ENCODE measurements at regions not wholly inside any gene's neighbourhood (a gene's known extent, or its start where the extent isn't known, plus 50 kb on each side); places are given as distances from the start of the nearest gene placed in this dataset.

DNA sequence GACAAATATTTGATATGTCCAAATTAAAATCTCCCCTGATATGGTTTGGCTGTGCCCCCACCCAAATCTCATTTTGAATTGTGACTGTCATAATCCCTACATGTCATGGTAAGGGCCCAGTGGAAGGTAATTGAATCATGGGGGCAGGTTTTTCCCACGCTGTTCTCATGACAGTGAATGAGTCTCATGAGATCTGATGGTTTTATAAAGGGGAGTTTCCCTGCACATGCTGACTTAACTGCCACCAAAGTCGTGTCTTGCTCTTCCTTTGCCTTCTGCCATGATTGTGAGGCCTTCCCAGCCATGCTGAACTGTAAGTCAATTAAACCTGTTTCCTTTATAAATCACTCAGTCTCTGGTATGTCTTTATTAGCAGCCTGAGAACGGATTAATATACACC is 207.0 kb downstream of the BARHL2 start:
- intact Hi-C loops (cut with DNase I; ENCODE audit: low total_unique reads) = no loop called here
- no peaks in the 10 kb centered on the region for H3K27me3 ChIP-seq
- H3K4me1 ChIP-seq = no peaks in the 10 kb centered on the region
- DNase-seq (no peak), ATAC-seq (no peak)
- no peaks in the 10 kb centered on the region for H3K9me3 ChIP-seq
- TF ChIP-seq, protein P1, sequence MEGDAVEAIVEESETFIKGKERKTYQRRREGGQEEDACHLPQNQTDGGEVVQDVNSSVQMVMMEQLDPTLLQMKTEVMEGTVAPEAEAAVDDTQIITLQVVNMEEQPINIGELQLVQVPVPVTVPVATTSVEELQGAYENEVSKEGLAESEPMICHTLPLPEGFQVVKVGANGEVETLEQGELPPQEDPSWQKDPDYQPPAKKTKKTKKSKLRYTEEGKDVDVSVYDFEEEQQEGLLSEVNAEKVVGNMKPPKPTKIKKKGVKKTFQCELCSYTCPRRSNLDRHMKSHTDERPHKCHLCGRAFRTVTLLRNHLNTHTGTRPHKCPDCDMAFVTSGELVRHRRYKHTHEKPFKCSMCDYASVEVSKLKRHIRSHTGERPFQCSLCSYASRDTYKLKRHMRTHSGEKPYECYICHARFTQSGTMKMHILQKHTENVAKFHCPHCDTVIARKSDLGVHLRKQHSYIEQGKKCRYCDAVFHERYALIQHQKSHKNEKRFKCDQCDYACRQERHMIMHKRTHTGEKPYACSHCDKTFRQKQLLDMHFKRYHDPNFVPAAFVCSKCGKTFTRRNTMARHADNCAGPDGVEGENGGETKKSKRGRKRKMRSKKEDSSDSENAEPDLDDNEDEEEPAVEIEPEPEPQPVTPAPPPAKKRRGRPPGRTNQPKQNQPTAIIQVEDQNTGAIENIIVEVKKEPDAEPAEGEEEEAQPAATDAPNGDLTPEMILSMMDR (IDR thresholded peaks at IDR 0.05 in 4 of 5, conservative IDR thresholded peaks at IDR 0.05 in 1 of 5) = no peak
- TF ChIP-seq POLR2A (IDR thresholded peaks at IDR 0.05) = no peak
- in situ Hi-C loops (cut with MboI; ENCODE audit: low sequenced_read_pairs in 4 of 4) = no loop called here
- H3K36me3 ChIP-seq = no peaks in the 10 kb centered on the region
- H3K4me3 ChIP-seq = no peak overlapping the region
- H3K27ac ChIP-seq = no peak overlapping the region

GRCh38 chr1:90509225-90510048 is 207.7 kb downstream of the BARHL2 start:
- no peaks in the 10 kb centered on the region for H3K36me3 ChIP-seq
- no peaks in the 10 kb centered on the region for H3K27me3 ChIP-seq
- TF ChIP-seq, protein P1 (IDR thresholded peaks at IDR 0.05 in 4 of 5, conservative IDR thresholded peaks at IDR 0.05 in 1 of 5) = no peak
- no peak for TF ChIP-seq POLR2A (IDR thresholded peaks at IDR 0.05)
- in situ Hi-C loops (cut with MboI; ENCODE audit: low sequenced_read_pairs in 4 of 4) (no loop called here), intact Hi-C loops (cut with DNase I; ENCODE audit: low total_unique reads) (no loop called here)
- ATAC-seq (no peak), DNase-seq (no peak)
- no peaks in the 10 kb centered on the region for H3K9me3 ChIP-seq
- H3K4me3 ChIP-seq = no peak overlapping the region
- no peaks in the 10 kb centered on the region for H3K4me1 ChIP-seq
- H3K27ac ChIP-seq = no peak overlapping the region

GRCh38 chr1:90508376-90509167 is 208.5 kb downstream of the BARHL2 start:
- TF ChIP-seq, protein P1 (IDR thresholded peaks at IDR 0.05 in 4 of 5, conservative IDR thresholded peaks at IDR 0.05 in 1 of 5) = no peak
- in situ Hi-C loops (cut with MboI; ENCODE audit: low sequenced_read_pairs in 4 of 4) = no loop called here
- Histone ChIP-seq H3K9me3 (no peaks in the 10 kb centered on the region), H3K27ac (no peak overlapping the region), H3K4me3 (no peak overlapping the region), H3K36me3 (no peaks in the 10 kb centered on the region), H3K4me1 (no peaks in the 10 kb centered on the region), H3K27me3 (no peaks in the 10 kb centered on the region)
- ATAC-seq (no peak), DNase-seq (no peak)
- intact Hi-C loops (cut with DNase I; ENCODE audit: low total_unique reads) = no loop called here

- intact Hi-C loops (cut with DNase I; ENCODE audit: low total_unique reads) = no loop called here
- Histone ChIP-seq H3K27ac (no peak overlapping the region), H3K4me1 (no peaks in the 10 kb centered on the region), H3K4me3 (no peak overlapping the region), H3K27me3 (no peaks in the 10 kb centered on the region), H3K9me3 (no peaks in the 10 kb centered on the region), H3K36me3 (no peaks in the 10 kb centered on the region)
- TF ChIP-seq, protein P1 (IDR thresholded peaks at IDR 0.05 in 4 of 5, conservative IDR thresholded peaks at IDR 0.05 in 1 of 5) = no peak
- DNase-seq (no peak), ATAC-seq (no peak)
- in situ Hi-C loops (cut with MboI; ENCODE audit: low sequenced_read_pairs in 4 of 4) = no loop called here
Measured at GRCh38 chr1:90507173-90507572, 209.9 kb downstream of the BARHL2 start.
